Trophoblast cell (in vitro differentiated cells and primary cell): ENCODE measurements at regions not wholly inside any gene's neighbourhood (a gene's known extent, or its start where the extent isn't known, plus 50 kb on each side); places are given as distances from the start of the nearest gene placed in this dataset.

Experiments used
- DNase-seq, 2 donors: peaks; one replicate each; pipeline ENCODE4 v3.0.0-alpha.2; 2016
- H2AFZ ChIP-seq: 2 replicates; pipeline ENCODE4 v1.6.1; 2013; ENCODE audit warnings: low read length, moderate library complexity, mild to moderate bottlenecking; ENCODE audit not compliant: insufficient read depth, poor library complexity
- H2AK5ac ChIP-seq: 2 replicates; pipeline ENCODE4 v1.6.1; 2013; ENCODE audit warnings: mild to moderate bottlenecking, low read length
- H2BK120ac ChIP-seq: 2 replicates; pipeline ENCODE4 v1.6.1; 2013; ENCODE audit warnings: low read length, mild to moderate bottlenecking, moderate library complexity; ENCODE audit not compliant: insufficient read depth, poor library complexity
- H2BK12ac ChIP-seq: 2 replicates; pipeline ENCODE4 v1.6.1; 2013; ENCODE audit warnings: mild to moderate bottlenecking, low read length, moderate library complexity
- H2BK5ac ChIP-seq: 2 replicates; pipeline ENCODE4 v1.6.1; 2013; ENCODE audit warnings: low read length, low read depth, moderate library complexity, mild to moderate bottlenecking; ENCODE audit not compliant: poor library complexity
- H3K14ac ChIP-seq: 2 replicates; pipeline ENCODE4 v1.6.1; 2013; ENCODE audit warnings: mild to moderate bottlenecking, low read length
- H3K18ac ChIP-seq: 2 replicates; pipeline ENCODE4 v1.6.1; 2013; ENCODE audit warnings: mild to moderate bottlenecking, low read length
- H3K23ac ChIP-seq: 2 replicates; pipeline ENCODE4 v1.6.1; 2013; ENCODE audit warnings: low read length
- H3K27ac ChIP-seq: 2 replicates; pipeline ENCODE4 v1.5.1; 2013; ENCODE audit warnings: low read depth, mild to moderate bottlenecking, inconsistent platforms, low read length, moderate library complexity
- H3K27me3 ChIP-seq: 2 replicates; pipeline ENCODE4 v1.6.1; 2013; ENCODE audit warnings: inconsistent platforms, mild to moderate bottlenecking, low read length, moderate library complexity; ENCODE audit not compliant: insufficient read depth
- H3K36me3 ChIP-seq, 2 experiments: 1 replicate in 1 of 2; 2 replicates in 1 of 2; pipeline ENCODE4 v1.6.1; 2013; ENCODE audit warnings: low read length in 2 of 2, mild to moderate bottlenecking in 2 of 2, moderate library complexity in 1 of 2; ENCODE audit not compliant: insufficient read depth in 2 of 2, control insufficient read depth in 1 of 2
- H3K4ac ChIP-seq: 2 replicates; pipeline ENCODE4 v1.6.1; 2013; ENCODE audit warnings: low read depth, mild to moderate bottlenecking, low read length, moderate library complexity
- H3K4me1 ChIP-seq, 2 experiments: 1 replicate in 1 of 2; 2 replicates in 1 of 2; pipeline ENCODE4 v1.6.1; 2013; ENCODE audit warnings: low read length in 2 of 2, mild to moderate bottlenecking in 2 of 2, moderate library complexity in 1 of 2; ENCODE audit not compliant: insufficient read depth in 2 of 2, control insufficient read depth in 1 of 2
- H3K4me2 ChIP-seq: 2 replicates; pipeline ENCODE4 v1.6.1; 2013; ENCODE audit warnings: inconsistent platforms, mild to moderate bottlenecking, low read length, moderate library complexity
- H3K4me3 ChIP-seq: 2 replicates; pipeline ENCODE4 v1.5.1; 2013; ENCODE audit warnings: mild to moderate bottlenecking, low read depth, low read length, inconsistent platforms
- H3K79me1 ChIP-seq: one replicate; pipeline ENCODE4 v1.6.1; 2013; ENCODE audit warnings: low read length
- H3K79me2 ChIP-seq: 2 replicates; pipeline ENCODE4 v1.6.1; 2013; ENCODE audit warnings: low read length, mild to moderate bottlenecking; ENCODE audit not compliant: control insufficient read depth, insufficient read depth, poor library complexity
- H3K9ac ChIP-seq: 2 replicates; pipeline ENCODE4 v1.6.1; 2013; ENCODE audit warnings: mild to moderate bottlenecking, low read length
- H3K9me3 ChIP-seq: 2 replicates; pipeline ENCODE4 v1.6.1; 2013; ENCODE audit warnings: low read depth, mild to moderate bottlenecking, control low read depth, inconsistent platforms, low read length; ENCODE audit not compliant: insufficient read depth
- H4K12ac ChIP-seq: 2 replicates; pipeline ENCODE4 v1.6.1; 2013; ENCODE audit warnings: low read depth, mild to moderate bottlenecking, low read length, moderate library complexity
- H4K8ac ChIP-seq: 2 replicates; pipeline ENCODE4 v1.6.1; 2013; ENCODE audit warnings: low read depth, mild to moderate bottlenecking, low read length, moderate library complexity
- H4K91ac ChIP-seq: one replicate; pipeline ENCODE4 v1.6.1; 2013; ENCODE audit warnings: low read depth, mild to moderate bottlenecking, low read length, moderate library complexity
- WGBS: extraction: QIAGEN DNeasy Blood & Tissue Kit; methylation state at CpG from one replicate; pipeline ENCODE4 v1.1.7; 2013; ENCODE audit warnings: missing lambda C conversion rate; ENCODE audit not compliant: insufficient read length, insufficient coverage; ENCODE audit errors: extremely low coverage; 5-methylcytosine and 5-hydroxymethylcytosine counted together

DNA sequence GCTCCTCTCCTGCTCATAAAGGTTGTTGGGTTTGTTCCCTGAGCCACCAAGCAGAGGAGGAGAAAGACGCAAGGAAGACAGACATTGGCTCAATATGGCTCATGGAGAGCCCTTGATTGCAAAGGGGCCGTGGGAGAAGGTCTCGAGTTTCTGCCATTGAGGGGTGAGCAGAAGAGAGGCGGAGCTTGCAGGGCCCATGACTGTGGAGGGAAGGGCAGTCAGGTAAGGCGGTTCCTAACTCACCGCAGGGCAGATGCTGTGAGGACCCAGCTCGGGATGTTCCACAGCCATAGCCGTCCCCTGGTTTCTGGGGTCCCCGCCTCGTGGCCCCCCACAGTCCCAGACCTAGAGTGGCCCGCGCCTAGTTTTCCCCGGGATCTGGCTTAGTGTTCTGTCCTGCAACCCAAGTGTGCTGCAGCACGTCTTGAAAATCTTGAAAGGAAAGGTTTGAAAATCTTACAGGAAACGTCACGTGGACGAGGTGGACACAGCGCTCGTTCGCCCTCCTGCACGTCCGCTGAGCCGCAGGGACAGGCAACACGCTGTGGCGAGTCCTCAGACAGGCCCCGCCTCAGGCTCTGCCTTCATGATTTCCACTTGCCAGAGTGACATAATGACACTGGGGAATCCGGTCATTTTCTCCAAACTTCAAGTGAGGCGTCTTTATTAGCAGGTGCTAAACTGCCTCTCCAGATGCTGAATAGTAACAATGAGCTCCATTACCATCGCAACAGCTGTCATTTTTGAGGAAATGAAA lies 105.5 kb upstream of the HDAC4 start:
- Histone ChIP-seq H3K18ac (no peak overlapping the region), H2AK5ac (no peak overlapping the region), H3K27me3 (no peaks in the 10 kb centered on the region), H3K4me1 (no peaks in the 10 kb centered on the region), H3K36me3 (no peaks in the 10 kb centered on the region), H4K8ac (no peak overlapping the region), H3K9ac (no peak overlapping the region), H3K79me2 (no peaks in the 10 kb centered on the region), H3K9me3 (peaks cover 4% of the 10 kb centered on the region), H4K91ac (no peak overlapping the region), H3K79me1 (no peaks in the 10 kb centered on the region), H3K4ac (no peak overlapping the region), H3K23ac (no peak overlapping the region), H2BK5ac (no peak overlapping the region), H3K4me2 (no peak overlapping the region), H3K4me3 (no peak overlapping the region), H2AFZ (no peak overlapping the region), H3K14ac (no peak overlapping the region), H2BK120ac (no peak overlapping the region), H4K12ac (no peak overlapping the region), H2BK12ac (no peak overlapping the region), H3K27ac (no peak overlapping the region)
- no CpG with 5 or more reads among the region's 29 CpGs for WGBS
- no peak for DNase-seq

DNA sequence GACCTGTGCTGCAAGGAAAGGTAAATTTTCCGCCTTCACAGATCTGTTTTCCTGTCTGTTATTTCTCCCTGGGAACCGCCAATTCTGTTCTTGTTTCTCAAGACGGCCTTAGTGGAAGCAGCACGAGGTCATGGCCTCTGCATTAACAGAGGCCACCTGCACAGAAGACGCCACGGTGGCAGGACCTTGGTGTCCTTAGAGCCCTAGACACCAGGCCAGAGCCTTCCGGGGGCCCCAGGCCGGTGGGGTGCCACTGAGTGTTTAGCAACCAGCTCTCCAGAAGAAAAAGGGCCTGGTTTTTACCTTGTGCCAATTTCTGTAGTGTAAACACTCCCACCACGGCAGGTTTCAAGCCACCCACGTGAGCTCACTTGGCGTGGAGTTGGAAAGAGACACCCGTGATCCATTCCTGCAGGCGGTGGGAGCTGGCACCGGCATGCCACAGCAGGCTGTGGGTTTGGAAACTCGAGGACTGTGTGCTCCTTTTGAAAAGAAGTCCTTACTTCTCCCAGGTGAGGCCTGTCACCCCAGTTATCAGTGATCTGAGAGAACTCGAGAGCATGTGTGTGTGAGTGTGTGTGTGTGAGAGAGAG lies 103.9 kb upstream of the HDAC4 start:
- Histone ChIP-seq H2BK5ac (no peak overlapping the region), H3K23ac (no peak overlapping the region), H3K36me3 (no peaks in the 10 kb centered on the region), H3K14ac (no peak overlapping the region), H4K12ac (no peak overlapping the region), H3K9ac (no peak overlapping the region), H4K8ac (no peak overlapping the region), H3K9me3 (peaks cover 3% of the 10 kb centered on the region), H3K27ac (no peak overlapping the region), H2BK12ac (no peak overlapping the region), H3K18ac (no peak overlapping the region), H3K4me3 (no peak overlapping the region), H3K4ac (no peak overlapping the region), H3K27me3 (no peaks in the 10 kb centered on the region), H3K4me1 (no peaks in the 10 kb centered on the region), H2AFZ (no peak overlapping the region), H2BK120ac (no peak overlapping the region), H2AK5ac (no peak overlapping the region), H4K91ac (no peak overlapping the region), H3K79me2 (no peaks in the 10 kb centered on the region), H3K4me2 (no peak overlapping the region), H3K79me1 (no peaks in the 10 kb centered on the region)
- WGBS = no CpG with 5 or more reads among the region's 16 CpGs
- no peak for DNase-seq

DNA sequence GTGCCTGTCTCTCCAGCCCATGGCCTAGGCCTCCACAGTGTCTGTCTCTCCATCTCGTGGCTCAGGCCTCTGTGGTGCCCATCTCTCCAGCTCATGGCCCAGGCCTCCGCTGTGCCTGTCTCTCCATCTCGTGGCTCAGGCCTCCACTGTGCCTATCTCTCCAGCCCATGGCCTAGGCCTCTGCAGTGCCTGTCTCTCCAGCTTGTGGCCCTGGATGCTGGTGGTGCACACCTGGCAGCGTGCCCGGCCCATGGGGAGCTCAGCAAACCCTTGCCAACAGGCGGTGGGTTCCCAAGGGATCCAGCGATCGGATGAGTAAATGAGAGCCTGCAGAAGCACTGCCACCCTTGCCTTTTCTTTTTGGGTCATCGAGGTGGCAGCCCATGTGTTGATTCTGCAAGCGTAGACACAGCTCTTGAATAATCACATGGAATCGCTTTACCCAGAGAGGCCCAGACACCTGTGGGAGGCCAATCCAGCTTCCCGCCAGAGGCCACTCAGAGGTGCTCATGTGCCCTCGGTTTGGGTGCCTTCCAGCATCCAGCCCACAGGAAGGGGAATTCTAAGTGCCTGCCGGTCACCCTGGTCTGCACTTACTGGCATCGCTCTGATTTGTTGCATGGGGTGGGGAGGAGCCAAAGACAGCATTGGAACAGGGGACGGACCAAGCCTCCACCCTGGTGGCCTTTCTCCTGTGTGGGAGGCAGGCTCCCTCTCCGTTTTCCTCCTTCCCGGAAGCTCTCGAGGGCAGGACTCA lies 101.8 kb upstream of the HDAC4 start:
- Histone ChIP-seq H3K9ac (no peak overlapping the region), H3K4ac (no peak overlapping the region), H4K91ac (no peak overlapping the region), H3K9me3 (peaks cover 3% of the 10 kb centered on the region), H2BK5ac (no peak overlapping the region), H3K4me1 (no peaks in the 10 kb centered on the region), H2AFZ (no peak overlapping the region), H2BK120ac (no peak overlapping the region), H3K4me3 (no peak overlapping the region), H3K14ac (no peak overlapping the region), H3K4me2 (no peak overlapping the region), H4K12ac (no peak overlapping the region), H3K27me3 (no peaks in the 10 kb centered on the region), H2BK12ac (no peak overlapping the region), H3K36me3 (no peaks in the 10 kb centered on the region), H3K79me1 (no peaks in the 10 kb centered on the region), H4K8ac (no peak overlapping the region), H2AK5ac (no peak overlapping the region), H3K79me2 (no peaks in the 10 kb centered on the region), H3K18ac (no peak overlapping the region), H3K23ac (no peak overlapping the region), H3K27ac (no peak overlapping the region)
- no peak for DNase-seq
- no CpG with 5 or more reads among the region's 19 CpGs for WGBS

DNA sequence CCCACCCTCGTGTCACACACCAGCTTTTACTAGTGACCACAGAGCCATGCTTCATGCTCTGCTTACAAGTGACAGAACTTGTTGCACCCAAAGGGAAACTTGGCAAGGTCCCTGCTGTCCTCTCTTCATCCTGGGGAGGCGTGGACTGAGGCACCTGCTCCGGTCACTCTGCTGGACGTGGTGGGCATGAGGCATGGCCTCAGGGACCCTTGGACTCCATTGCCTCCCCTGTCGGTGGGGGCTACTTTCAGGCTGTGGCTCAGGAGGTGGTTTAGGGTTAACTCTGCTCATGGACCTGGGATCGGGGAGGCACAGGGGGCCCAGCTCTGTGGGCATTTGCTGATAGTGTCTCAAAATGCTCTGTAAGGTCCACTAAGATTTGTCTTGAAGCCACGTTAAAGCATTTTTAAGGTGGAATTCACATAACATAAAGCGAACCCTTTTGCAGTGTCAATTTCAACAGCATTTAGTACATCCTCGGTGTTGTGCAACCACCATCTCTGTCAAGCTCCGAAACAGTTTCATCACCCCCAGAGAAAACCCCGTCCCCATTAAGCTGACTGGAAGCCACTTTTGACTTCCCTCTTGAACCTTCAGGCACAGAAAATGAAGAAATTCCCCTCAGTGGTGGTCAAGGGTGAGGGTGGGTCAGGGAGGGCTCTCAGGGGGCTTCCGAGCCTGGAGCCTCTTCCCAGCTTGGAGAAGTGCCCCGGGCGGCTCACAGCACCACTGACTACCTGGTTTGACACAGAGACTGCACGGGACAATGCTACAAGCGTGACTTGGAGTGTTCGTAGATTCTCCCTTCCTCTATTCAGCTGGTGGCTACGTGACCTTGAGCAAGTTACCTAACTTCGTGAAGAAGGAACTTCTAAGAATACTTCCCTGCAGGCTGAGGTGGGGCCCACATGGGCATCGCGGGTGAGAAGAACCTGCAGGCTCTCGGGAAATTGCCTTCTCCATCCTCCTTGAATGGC lies 100.0 kb upstream of the HDAC4 start:
- Histone ChIP-seq H3K27ac (no peak overlapping the region), H3K23ac (no peak overlapping the region), H3K4ac (no peak overlapping the region), H3K4me1 (no peaks in the 10 kb centered on the region), H3K36me3 (no peaks in the 10 kb centered on the region), H3K4me3 (no peak overlapping the region), H3K9ac (no peak overlapping the region), H4K8ac (no peak overlapping the region), H2BK120ac (no peak overlapping the region), H3K79me2 (no peaks in the 10 kb centered on the region), H2AFZ (no peak overlapping the region), H3K79me1 (no peaks in the 10 kb centered on the region), H3K9me3 (peaks cover 10% of the 10 kb centered on the region), H3K18ac (no peak overlapping the region), H3K27me3 (no peaks in the 10 kb centered on the region), H4K12ac (no peak overlapping the region), H2BK5ac (no peak overlapping the region), H2AK5ac (no peak overlapping the region), H3K4me2 (no peak overlapping the region), H2BK12ac (no peak overlapping the region), H4K91ac (no peak overlapping the region), H3K14ac (no peak overlapping the region)
- WGBS = no CpG with 5 or more reads among the region's 22 CpGs
- DNase-seq = peak in 1 of 2 donors; percentile 27
